ENCODE measurements at regions not wholly inside any gene's neighbourhood (a gene's known extent, or its start where the extent isn't known, plus 50 kb on each side); places are given as distances from the start of the nearest gene placed in this dataset.

GRCh38 chr14:28879573-28879996 lies 113.0 kb downstream of the FOXG1 start:
- TF ChIP-seq CTCF (IDR thresholded peaks at IDR 0.05), result no peak
- H3K27me3 Mint-ChIP-seq, result no peaks in the 10 kb centered on the region
- DNase-seq (no peak), ATAC-seq (ENCODE audit: low read depth) (no peak)
- no peak overlapping the region for H3K27ac Mint-ChIP-seq
- intact Hi-C loops (cut with micrococcal nuclease), result no loop called here
- no peaks in the 10 kb centered on the region for H3K4me1 Mint-ChIP-seq
- no peaks in the 10 kb centered on the region for H3K9me3 Mint-ChIP-seq
- CTCF ChIA-PET, result no interaction called here
- H3K4me3 Mint-ChIP-seq, result no peak overlapping the region
- H3K36me3 Mint-ChIP-seq (ENCODE audit: low read depth), result no peaks in the 10 kb centered on the region
- POLR2A ChIA-PET, result no interaction called here

- H3K9me3 Mint-ChIP-seq, result peaks cover 5% of the 10 kb centered on the region
- H3K27ac Mint-ChIP-seq, result no peak overlapping the region
- no peaks in the 10 kb centered on the region for H3K27me3 Mint-ChIP-seq
- H3K4me1 Mint-ChIP-seq, result no peaks in the 10 kb centered on the region
- no peaks in the 10 kb centered on the region for H3K36me3 Mint-ChIP-seq (ENCODE audit: low read depth)
- no peak for TF ChIP-seq CTCF (IDR thresholded peaks at IDR 0.05)
- CTCF ChIA-PET, result no interaction called here
- no peak for ATAC-seq (ENCODE audit: low read depth)
- intact Hi-C loops (cut with micrococcal nuclease), result no loop called here
- no peak overlapping the region for H3K4me3 Mint-ChIP-seq
- no peak for DNase-seq
- POLR2A ChIA-PET, result no interaction called here
Observed at GRCh38 chr14:28886940-28887339, 120.4 kb downstream of the FOXG1 start.

- ChIA-PET CTCF (no interaction called here), POLR2A (no interaction called here)
- no peak overlapping the region for H3K4me3 Mint-ChIP-seq
- no peaks in the 10 kb centered on the region for H3K27me3 Mint-ChIP-seq
- no peak for TF ChIP-seq CTCF (IDR thresholded peaks at IDR 0.05)
- intact Hi-C loops (cut with micrococcal nuclease), result no loop called here
- DNase-seq (no peak), ATAC-seq (ENCODE audit: low read depth) (no peak)
- no peaks in the 10 kb centered on the region for H3K9me3 Mint-ChIP-seq
- no peaks in the 10 kb centered on the region for H3K4me1 Mint-ChIP-seq
- no peaks in the 10 kb centered on the region for H3K36me3 Mint-ChIP-seq (ENCODE audit: low read depth)
- no peak overlapping the region for H3K27ac Mint-ChIP-seq
Observed at GRCh38 chr14:28895389-28895788, 128.8 kb downstream of the FOXG1 start.

GRCh38 chr14:28896337-28896736 lies 129.8 kb downstream of the FOXG1 start:
- no peak for TF ChIP-seq CTCF (IDR thresholded peaks at IDR 0.05)
- no peak for ATAC-seq (ENCODE audit: low read depth)
- no peaks in the 10 kb centered on the region for H3K9me3 Mint-ChIP-seq

GRCh38 chr14:28901631-28902030 lies 135.0 kb downstream of the FOXG1 start:
- intact Hi-C loops (cut with micrococcal nuclease), result no loop called here
- Mint-ChIP-seq H3K27ac (no peak overlapping the region), H3K9me3 (no peaks in the 10 kb centered on the region), H3K27me3 (no peaks in the 10 kb centered on the region), H3K4me1 (no peaks in the 10 kb centered on the region), H3K4me3 (no peak overlapping the region), H3K36me3 (ENCODE audit: low read depth) (no peaks in the 10 kb centered on the region)
- no peak for TF ChIP-seq CTCF (IDR thresholded peaks at IDR 0.05)
- ChIA-PET POLR2A (no interaction called here), CTCF (no interaction called here)
- DNase-seq, result no peak
- ATAC-seq (ENCODE audit: low read depth), result no peak

More at GRCh38 chr14:28896337-28896736, 129.8 kb downstream of the FOXG1 start:
- ChIA-PET POLR2A (no interaction called here), CTCF (no interaction called here)
- no peaks in the 10 kb centered on the region for H3K27me3 Mint-ChIP-seq
- no peaks in the 10 kb centered on the region for H3K36me3 Mint-ChIP-seq (ENCODE audit: low read depth)
- no peak overlapping the region for H3K4me3 Mint-ChIP-seq
- no peaks in the 10 kb centered on the region for H3K4me1 Mint-ChIP-seq
- H3K27ac Mint-ChIP-seq, result no peak overlapping the region
- intact Hi-C loops (cut with micrococcal nuclease), result no loop called here
- no peak for DNase-seq

All from activated B cell treated with CpG ODN at 0.5 μM for 24 hours (primary cell).